ENCODE measurements at regions not wholly inside any gene's neighbourhood (a gene's known extent, or its start where the extent isn't known, plus 50 kb on each side); places are given as distances from the start of the nearest gene placed in this dataset.

DNA sequence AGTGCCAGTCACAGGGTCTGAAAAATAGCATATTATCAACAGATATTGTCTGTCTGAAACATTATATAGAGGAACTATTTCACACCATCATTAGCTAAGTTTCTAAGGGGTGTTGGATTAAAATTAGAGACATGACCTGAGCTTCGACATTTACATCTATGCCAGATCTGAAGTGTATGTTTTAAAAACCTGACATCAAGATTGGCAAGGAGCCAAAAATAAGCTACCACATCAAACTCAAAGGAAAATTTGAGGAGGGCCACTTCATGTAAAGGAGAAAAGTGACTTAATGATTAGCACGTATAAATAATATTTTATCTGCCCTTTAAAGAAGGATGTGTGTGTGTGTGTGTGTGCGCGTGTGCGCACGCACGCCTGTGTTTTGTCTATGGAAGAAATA is 752.0 kb upstream of the GRM7 start:
- Histone ChIP-seq H3K36me3 (no peaks in the 10 kb centered on the region), H3K27me3 (no peaks in the 10 kb centered on the region), H3K27ac (replicated peaks in 1 of 4) (no peak overlapping the region), H3K9me3 (no peaks in the 10 kb centered on the region), H3K4me3 (no peak overlapping the region), H3K4me1 (no peaks in the 10 kb centered on the region)
- 53% methylated on average over 7 of the region's 7 CpGs for WGBS
- intact Hi-C loops (cut with DNase I): no loop called here
- TF ChIP-seq POLR2A (IDR thresholded peaks at IDR 0.05; ENCODE audit: low read depth): no peak
- DNase-seq (ENCODE audit: extremely low spot score): no peak

DNA sequence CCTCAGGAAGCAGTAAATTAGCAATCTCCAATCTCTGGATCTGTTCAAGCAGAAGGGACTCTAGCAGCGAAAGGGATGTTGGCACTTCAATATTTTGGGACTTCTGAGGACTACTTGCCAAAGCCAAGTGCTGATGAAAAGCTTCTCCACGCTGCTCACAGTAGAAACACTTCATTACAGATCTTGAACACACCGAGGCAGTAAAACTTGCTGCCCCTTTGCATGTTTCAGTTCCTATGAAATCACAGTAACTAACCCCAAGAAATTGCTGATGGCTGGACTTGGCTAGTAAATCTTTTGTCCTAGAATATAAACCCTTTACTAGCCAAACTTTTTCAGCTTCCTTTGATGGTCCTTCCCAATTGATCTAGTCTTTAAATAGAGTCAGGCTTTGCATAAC is 750.5 kb upstream of the GRM7 start:
- Histone ChIP-seq H3K9me3 (no peaks in the 10 kb centered on the region), H3K27ac (replicated peaks in 1 of 4) (no peak overlapping the region), H3K4me1 (no peaks in the 10 kb centered on the region), H3K4me3 (no peak overlapping the region), H3K27me3 (no peaks in the 10 kb centered on the region), H3K36me3 (no peaks in the 10 kb centered on the region)
- no peak for TF ChIP-seq POLR2AphosphoS5 (IDR thresholded peaks at IDR 0.05)
- no peak for TF ChIP-seq POLR2A (IDR thresholded peaks at IDR 0.05; ENCODE audit: low read depth)
- TF ChIP-seq, protein P1, sequence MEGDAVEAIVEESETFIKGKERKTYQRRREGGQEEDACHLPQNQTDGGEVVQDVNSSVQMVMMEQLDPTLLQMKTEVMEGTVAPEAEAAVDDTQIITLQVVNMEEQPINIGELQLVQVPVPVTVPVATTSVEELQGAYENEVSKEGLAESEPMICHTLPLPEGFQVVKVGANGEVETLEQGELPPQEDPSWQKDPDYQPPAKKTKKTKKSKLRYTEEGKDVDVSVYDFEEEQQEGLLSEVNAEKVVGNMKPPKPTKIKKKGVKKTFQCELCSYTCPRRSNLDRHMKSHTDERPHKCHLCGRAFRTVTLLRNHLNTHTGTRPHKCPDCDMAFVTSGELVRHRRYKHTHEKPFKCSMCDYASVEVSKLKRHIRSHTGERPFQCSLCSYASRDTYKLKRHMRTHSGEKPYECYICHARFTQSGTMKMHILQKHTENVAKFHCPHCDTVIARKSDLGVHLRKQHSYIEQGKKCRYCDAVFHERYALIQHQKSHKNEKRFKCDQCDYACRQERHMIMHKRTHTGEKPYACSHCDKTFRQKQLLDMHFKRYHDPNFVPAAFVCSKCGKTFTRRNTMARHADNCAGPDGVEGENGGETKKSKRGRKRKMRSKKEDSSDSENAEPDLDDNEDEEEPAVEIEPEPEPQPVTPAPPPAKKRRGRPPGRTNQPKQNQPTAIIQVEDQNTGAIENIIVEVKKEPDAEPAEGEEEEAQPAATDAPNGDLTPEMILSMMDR (IDR thresholded peaks at IDR 0.05): no peak
- no peak for TF ChIP-seq EP300 (IDR thresholded peaks at IDR 0.05)
- no peak for DNase-seq (ENCODE audit: extremely low spot score)
- 82% methylated on average over 3 of the region's 3 CpGs for WGBS
- intact Hi-C loops (cut with DNase I): no loop called here

DNA sequence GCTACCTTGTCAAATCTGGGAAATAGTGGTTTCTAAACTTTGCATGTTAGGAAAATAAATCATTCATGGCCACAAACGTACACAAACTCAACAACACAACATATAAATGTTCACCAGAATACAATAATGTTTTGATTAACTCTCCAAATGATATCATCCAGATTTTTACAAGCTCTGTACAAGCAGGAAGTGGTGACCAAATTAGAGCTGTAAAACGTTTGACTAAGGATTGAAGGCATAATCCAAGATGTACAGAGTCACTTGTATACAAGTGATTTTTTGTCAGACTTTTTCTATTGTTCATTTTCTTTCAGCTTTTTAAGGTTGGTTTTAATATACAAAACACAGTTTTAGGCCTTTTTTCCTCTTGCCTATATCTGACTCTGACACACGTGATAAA is 748.4 kb upstream of the GRM7 start:
- H3K27ac ChIP-seq (replicated peaks in 1 of 4): no peak overlapping the region
- H3K9me3 ChIP-seq: no peaks in the 10 kb centered on the region
- no peak overlapping the region for H3K4me3 ChIP-seq
- no peak for DNase-seq (ENCODE audit: extremely low spot score)
- H3K27me3 ChIP-seq: no peaks in the 10 kb centered on the region
- H3K36me3 ChIP-seq: no peaks in the 10 kb centered on the region
- TF ChIP-seq POLR2AphosphoS5 (IDR thresholded peaks at IDR 0.05): no peak
- no peak for TF ChIP-seq POLR2A (IDR thresholded peaks at IDR 0.05; ENCODE audit: low read depth)
- TF ChIP-seq, protein P1 (IDR thresholded peaks at IDR 0.05): no peak
- TF ChIP-seq EP300 (IDR thresholded peaks at IDR 0.05): no peak
- H3K4me1 ChIP-seq: no peaks in the 10 kb centered on the region
- intact Hi-C loops (cut with DNase I): no loop called here
- 57% methylated on average over 3 of the region's 3 CpGs for WGBS

DNA sequence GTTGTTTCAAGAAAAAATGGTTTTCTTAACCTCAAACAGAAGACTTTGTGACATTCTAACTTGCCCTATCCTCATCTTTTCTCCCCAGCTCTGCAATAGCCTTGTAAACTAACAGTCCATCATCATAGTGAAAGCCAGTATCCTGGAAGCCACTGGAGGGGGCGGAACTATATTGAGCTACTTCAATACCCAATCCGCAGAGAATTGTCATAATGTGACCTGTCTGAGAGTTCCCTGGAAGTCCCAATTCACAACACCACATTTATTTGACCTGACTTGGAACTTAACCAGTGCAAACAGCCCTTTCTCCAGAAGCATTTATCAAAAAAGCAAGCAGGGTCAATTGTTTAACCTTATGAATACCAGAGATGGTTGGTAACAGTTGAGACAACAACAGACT is 747.6 kb upstream of the GRM7 start:
- Histone ChIP-seq H3K4me3 (no peak overlapping the region), H3K27ac (replicated peaks in 1 of 4) (no peak overlapping the region), H3K4me1 (no peaks in the 10 kb centered on the region), H3K9me3 (no peaks in the 10 kb centered on the region), H3K27me3 (no peaks in the 10 kb centered on the region), H3K36me3 (no peaks in the 10 kb centered on the region)
- intact Hi-C loops (cut with DNase I): no loop called here
- no peak for DNase-seq (ENCODE audit: extremely low spot score)
- no peak for TF ChIP-seq POLR2AphosphoS5 (IDR thresholded peaks at IDR 0.05)
- TF ChIP-seq POLR2A (IDR thresholded peaks at IDR 0.05; ENCODE audit: low read depth): no peak
- TF ChIP-seq EP300 (IDR thresholded peaks at IDR 0.05): no peak
- TF ChIP-seq, protein P1 (IDR thresholded peaks at IDR 0.05): no peak
- WGBS: 51% methylated on average over 2 of the region's 2 CpGs

DNA sequence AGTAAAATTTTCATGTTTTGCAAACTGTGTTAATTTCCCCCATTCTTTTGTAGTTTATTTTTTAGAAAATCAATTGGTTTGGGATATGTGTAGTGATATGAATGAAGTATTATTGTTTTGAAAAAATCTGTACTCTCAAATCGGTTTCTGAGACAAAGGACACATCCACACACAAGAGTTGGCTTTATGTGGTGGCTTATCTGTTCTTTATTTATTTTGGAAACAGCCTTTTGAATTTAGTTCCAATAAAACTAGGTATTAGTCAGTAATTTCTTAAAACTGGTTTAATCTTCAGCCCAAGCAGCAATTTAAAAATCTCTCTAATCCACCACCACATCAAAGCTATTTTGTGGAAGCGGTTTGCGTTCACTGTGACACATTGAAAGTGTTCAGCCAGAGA is 741.5 kb upstream of the GRM7 start:
- intact Hi-C loops (cut with DNase I): no loop called here
- 88% methylated on average over 3 of the region's 3 CpGs for WGBS
- Histone ChIP-seq H3K9me3 (no peaks in the 10 kb centered on the region), H3K27ac (replicated peaks in 1 of 4) (no peak overlapping the region), H3K36me3 (no peaks in the 10 kb centered on the region), H3K27me3 (no peaks in the 10 kb centered on the region), H3K4me3 (no peak overlapping the region), H3K4me1 (no peaks in the 10 kb centered on the region)
- no peak for DNase-seq (ENCODE audit: extremely low spot score)
- TF ChIP-seq, protein P1 (IDR thresholded peaks at IDR 0.05): no peak
- TF ChIP-seq POLR2AphosphoS5 (IDR thresholded peaks at IDR 0.05) (no peak), POLR2A (IDR thresholded peaks at IDR 0.05; ENCODE audit: low read depth) (no peak), EP300 (IDR thresholded peaks at IDR 0.05) (no peak)
